Non-pigmented ciliary epithelial cell (primary cell): ENCODE measurements at regions not wholly inside any gene's neighbourhood (a gene's known extent, or its start where the extent isn't known, plus 50 kb on each side); places are given as distances from the start of the nearest gene placed in this dataset.
"Not testable (repeated sequence)": the region's sequence is repeated elsewhere in the genome, so short reads cannot be mapped to it uniquely, and the experiment has no call there.

Source experiments
- DNase-seq: peaks from one replicate; pipeline ENCODE4 v3.0.0-alpha.2; 2010; ENCODE audit warnings: low read depth

GRCh38 chr1:222948079-222948478 is 133.2 kb downstream of the DISP1 start:
- no peak for DNase-seq

- DNase-seq: no peak
Measured at GRCh38 chr1:222950892-222951291, 136.1 kb downstream of the DISP1 start.

GRCh38 chr1:222953585-222953984 is 138.7 kb downstream of the DISP1 start:
- no peak for DNase-seq

DNA sequence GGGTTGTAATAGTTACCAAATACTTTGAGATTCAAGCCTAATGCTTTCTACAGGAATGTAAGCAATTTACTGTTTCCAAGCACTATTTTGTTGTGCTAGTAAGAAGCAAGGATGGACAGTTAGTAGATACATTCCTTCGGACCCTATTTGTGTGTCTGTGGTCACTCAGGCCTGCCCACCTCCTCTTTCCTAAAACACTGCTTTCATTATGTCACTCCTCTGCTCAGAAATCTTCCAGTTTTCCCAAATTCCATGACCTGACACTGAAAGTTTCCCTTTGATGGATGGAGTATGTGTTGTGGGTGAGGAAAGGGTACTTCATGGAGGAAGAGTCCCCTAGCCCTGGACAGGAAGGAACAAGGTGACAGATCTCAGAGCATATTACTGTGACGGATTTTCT is 141.1 kb downstream of the DISP1 start:
- DNase-seq: no peak

GRCh38 chr1:222956601-222957000 is 141.8 kb downstream of the DISP1 start:
- no peak for DNase-seq

GRCh38 chr1:222967466-222968240 is 152.8 kb downstream of the DISP1 start:
- DNase-seq: no peak

DNA sequence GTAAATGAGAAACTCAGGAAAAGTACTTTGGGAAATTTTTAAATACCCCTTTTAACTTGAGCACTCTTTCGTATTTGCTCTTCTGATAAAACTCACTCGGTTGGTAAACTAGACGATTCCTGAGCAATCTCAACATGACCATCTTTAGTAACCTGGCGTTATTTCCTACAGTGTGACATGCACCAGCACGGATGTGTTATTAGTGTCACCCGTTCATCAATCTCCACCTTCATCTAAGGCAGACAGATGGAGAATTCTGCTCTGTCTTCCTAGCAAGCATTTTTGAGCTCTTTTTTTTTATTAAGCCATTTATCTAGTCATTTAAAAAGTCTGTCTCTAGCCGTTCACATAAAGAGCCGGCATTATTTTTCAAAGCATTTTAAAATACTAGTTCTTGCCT is 155.2 kb downstream of the DISP1 start:
- DNase-seq: no peak

- no peak for DNase-seq
Measured at GRCh38 chr1:222970711-222971110, 155.9 kb downstream of the DISP1 start.

DNA sequence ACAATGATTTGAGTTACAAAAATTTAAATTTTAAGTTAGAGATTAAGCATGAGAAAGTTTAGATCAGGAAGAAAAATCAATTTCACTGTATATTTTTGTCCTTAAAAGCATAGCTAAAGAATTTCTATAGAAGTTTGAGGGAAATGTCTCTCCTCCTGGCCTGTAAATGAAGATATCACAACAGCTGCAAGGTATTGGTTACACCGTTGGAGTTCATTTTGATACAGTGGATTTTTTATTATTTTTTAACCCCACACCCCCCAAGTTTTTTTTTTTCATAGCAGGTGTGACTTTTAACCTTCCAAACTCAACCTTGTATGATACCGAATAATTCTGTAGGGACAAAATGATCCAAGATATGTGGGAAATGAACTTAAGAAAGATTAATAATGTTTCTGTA is 156.3 kb downstream of the DISP1 start:
- no peak for DNase-seq

DNA sequence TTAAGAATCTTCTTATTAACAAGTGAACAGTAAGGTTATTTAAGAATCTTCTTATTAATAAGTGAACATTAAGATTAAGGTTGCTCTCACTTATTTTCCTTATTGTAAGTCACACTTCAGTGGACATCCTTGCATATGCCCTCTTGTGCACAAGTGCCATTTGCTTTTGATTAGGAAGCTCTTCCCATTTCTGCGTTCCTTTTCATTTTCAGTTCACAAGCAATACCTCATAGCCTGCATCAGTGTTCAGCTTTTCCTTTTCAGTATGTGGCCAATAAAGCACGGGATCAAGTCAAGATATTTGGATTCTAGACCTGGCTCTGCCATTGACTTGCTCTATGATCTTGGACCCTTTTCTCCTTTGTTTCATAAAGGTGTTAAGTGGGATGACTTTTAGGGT is 158.7 kb downstream of the DISP1 start:
- DNase-seq: no peak

DNA sequence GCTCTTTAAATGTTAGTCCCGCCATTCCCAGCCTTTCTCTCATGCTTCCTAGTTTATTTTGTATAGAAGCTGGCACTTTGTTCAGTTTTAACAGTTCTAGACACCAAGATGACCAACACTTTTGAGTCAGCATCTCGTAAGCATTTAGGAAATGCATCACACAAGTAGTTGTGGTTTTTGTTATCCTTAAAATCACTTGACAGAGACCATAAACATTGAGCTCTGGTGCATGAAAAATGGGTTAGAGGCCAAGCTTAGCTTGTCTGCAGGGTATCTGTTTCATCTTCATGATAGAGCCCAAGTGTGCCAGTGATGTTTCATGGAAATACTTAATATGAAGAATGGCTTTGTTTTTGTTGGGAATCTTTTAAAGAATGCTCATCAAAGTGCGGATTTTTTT is 159.7 kb downstream of the DISP1 start:
- peak; percentile 72 for DNase-seq

- no peak for DNase-seq
Measured at GRCh38 chr1:222975472-222976122, 160.8 kb downstream of the DISP1 start.

DNA sequence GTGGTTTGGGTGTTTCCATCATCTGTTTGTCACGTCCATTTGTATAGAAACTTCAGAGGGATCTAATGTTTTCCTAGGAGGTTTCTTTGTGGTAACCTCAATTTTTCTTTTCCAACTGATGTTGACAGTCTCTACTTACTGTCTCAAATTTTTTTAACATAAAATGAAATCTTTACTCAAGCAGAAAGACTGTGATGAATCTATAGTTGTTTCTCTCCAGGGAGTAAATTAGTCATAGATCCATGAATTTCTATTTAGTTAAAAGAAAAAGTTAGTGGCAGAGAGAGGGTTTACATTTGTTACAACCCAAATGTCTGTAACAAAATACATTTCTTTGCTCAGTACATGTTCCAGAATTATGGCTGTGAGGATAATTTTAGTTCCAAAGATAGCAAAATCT is 161.6 kb downstream of the DISP1 start:
- no peak for DNase-seq

DNA sequence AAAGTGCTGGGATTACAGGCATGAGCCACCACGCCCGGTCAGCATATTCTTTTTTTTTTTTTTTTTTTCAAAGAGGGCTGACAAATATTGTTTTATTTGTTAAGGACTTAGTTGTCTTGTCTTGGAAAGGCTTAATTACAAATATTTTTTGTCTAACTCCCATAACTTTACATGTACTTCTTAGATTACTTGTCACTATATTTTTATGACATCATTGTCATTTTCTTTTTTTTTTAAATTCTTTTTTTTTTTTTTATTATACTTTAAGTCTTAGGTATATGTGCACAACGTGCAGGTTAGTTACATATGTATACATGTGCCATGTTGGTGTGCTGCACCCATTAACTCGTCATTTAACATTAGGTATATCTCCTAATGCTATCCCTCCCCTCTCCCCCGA is 162.5 kb downstream of the DISP1 start:
- not testable (repeated sequence) for DNase-seq

GRCh38 chr1:222979561-222979960 is 163.5 kb downstream of the TLR5 start:
- no peak for DNase-seq

DNA sequence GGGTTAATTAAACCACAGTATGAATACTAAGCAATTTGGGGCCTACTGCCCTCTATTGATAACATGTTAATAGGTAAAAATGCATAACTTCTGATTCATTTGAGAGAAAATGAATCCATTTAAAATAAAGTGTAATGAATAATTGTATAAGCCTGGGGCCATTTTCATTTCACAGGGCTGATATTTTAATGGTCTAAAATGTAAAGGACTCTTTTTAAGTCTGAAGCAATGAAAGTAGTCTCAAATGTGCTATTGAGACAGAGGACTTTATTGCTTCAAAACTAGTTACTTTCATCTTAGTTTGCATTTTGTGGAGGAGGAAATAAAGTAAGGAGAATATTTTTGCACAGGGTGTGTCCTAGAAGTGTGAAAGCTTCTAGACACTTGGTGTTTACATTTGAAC is 155.4 kb downstream of the TLR5 start:
- no peak for DNase-seq

DNA sequence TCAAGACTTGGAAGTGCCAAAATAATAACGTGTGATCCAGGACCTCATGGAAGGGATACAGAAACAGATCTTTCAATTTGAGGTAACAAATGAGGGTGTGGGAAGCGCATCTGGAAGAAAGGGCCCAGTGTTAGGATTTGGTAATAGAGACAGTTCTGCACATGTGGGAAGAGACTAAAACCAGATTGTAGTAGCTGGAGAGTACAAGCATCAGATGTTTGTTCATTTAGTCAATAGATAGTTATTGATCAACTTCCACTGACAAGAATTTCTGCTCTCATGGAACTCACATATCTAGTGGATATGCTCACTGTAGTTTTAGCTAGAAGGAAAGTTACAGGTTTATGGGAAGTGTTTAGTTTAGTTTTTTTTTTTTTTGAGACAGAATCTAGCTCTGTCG is 153.6 kb downstream of the TLR5 start:
- DNase-seq: no peak

GRCh38 chr1:222991177-222991576 is 151.9 kb downstream of the TLR5 start:
- no peak for DNase-seq

- no peak for DNase-seq
Measured at GRCh38 chr1:222991908-222992307, 151.1 kb downstream of the TLR5 start.

DNA sequence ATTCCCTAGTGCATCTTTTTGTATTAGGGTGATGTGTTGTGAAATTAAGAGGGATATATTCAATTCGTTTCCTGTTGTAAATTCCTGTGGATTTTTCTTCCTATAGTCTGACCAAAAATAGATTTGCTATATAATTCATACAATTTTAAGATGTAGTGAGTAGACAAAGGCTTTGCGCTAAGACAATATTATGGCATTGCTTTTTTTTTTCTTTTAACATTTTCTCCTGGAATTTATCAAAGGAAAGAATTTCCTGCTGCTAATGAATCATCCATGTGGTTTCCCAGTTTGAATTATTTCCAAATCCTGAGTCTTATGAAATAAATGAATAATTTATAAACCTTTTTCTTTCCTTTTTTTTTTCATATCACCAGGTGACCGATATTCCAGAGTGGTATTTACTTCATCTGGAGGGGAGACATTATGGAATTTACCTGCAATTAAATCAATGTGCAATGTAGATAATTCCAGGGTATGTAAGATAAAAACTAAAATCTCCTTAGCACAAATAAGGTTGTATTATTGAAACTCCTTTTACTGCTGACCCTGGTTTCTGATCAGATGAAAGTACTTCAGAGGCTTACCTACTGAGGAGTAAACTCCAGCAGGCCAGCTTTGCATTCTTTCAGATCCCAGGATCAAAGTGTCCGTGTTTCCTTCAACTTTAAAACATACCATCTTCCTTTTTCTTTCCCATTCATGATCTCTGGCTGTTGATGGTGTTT is 148.4 kb downstream of the TLR5 start:
- DNase-seq: no peak

GRCh38 chr1:222995236-222995580 is 147.8 kb downstream of the TLR5 start:
- no peak for DNase-seq

- DNase-seq: no peak
Measured at GRCh38 chr1:222995620-222996309, 147.3 kb downstream of the TLR5 start.
